ENCODE measurements at regions not wholly inside any gene's neighbourhood (a gene's known extent, or its start where the extent isn't known, plus 50 kb on each side); places are given as distances from the start of the nearest gene placed in this dataset.

DNA sequence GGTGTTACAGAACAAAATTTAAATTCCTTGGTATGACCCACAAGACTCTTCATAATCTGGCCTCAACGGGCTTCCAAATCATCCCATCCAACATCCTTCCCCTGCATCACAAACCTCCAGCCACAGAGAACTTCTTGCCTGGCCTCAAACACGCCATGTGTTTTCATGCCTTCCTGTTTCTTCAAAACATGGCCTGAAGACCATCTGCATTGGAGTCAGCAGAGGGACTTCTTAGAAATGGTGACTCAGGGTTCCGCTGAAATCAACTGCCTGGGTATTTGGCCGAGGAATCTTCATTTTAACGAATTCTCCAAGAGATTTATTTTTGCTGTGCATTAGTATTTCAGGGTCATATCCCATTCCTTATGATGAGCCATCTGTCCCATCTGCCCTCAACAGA lies 138.1 kb upstream of the RAP2B start:
- TF ChIP-seq, protein P1, sequence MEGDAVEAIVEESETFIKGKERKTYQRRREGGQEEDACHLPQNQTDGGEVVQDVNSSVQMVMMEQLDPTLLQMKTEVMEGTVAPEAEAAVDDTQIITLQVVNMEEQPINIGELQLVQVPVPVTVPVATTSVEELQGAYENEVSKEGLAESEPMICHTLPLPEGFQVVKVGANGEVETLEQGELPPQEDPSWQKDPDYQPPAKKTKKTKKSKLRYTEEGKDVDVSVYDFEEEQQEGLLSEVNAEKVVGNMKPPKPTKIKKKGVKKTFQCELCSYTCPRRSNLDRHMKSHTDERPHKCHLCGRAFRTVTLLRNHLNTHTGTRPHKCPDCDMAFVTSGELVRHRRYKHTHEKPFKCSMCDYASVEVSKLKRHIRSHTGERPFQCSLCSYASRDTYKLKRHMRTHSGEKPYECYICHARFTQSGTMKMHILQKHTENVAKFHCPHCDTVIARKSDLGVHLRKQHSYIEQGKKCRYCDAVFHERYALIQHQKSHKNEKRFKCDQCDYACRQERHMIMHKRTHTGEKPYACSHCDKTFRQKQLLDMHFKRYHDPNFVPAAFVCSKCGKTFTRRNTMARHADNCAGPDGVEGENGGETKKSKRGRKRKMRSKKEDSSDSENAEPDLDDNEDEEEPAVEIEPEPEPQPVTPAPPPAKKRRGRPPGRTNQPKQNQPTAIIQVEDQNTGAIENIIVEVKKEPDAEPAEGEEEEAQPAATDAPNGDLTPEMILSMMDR (conservative IDR thresholded peaks at IDR 0.05 in 1 of 2, IDR thresholded peaks at IDR 0.05 in 1 of 2; ENCODE audit: low read depth in 1 of 2, low read length in 2 of 2) = no peak
- no peak for TF ChIP-seq EZH2 (IDR thresholded peaks at IDR 0.05; ENCODE audit: low read length, missing control alignments)

Data from fibroblast of lung (primary cell).